Gastroesophageal sphincter (tissue), 3 donors: ENCODE measurements at regions not wholly inside any gene's neighbourhood (a gene's known extent, or its start where the extent isn't known, plus 50 kb on each side); places are given as distances from the start of the nearest gene placed in this dataset.
"Not testable (repeated sequence)": the region's sequence is repeated elsewhere in the genome, so short reads cannot be mapped to it uniquely, and the experiment has no call there.

Experiments used
- POLR2AphosphoS5 ChIP-seq: sonication (generic); formaldehyde crosslinking; IDR thresholded peaks from one replicate; pipeline ENCODE4 v1.6.1; 2017; ENCODE audit warnings: antibody characterized with exemption
- TF ChIP-seq, protein P1 (sequence below), 4 experiments: fragments of 200-600 bp in 2 of 4; fragments of 450-650 bp in 2 of 4; sonication (generic) in 1 of 4; IDR thresholded peaks; one replicate each; pipeline ENCODE4 v1.5.1; 2017 to 2019; ENCODE audit warnings: antibody characterized with exemption in 4 of 4, mild to moderate bottlenecking in 2 of 4, moderate library complexity in 2 of 4

DNA sequence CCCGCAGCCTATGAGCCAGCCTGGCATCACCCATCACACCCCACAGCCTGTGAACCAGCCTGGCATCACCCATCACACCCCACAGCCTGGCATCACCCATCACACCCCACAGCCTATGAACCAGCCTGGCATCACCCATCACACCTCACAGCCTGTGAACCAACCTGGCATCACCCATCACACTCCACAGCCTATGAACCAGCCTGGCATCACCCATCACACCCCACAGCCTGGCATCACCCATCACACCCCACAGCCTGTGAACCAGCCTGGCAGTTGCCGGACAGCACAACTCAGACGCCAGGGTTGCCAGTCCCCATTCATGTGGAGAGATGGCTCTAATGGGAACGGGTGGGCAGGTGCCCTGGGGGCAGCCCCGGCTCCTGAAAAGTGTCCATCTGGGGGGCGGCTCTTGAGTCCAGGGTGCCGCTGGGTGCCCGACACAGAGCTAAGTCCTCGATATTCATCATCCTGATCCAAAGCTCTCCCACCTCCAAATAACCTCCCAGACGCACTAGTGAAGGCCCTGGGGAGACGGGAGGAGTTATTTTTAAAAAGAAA is 116.9 kb upstream of the AFDN start:
- TF ChIP-seq, protein P1, sequence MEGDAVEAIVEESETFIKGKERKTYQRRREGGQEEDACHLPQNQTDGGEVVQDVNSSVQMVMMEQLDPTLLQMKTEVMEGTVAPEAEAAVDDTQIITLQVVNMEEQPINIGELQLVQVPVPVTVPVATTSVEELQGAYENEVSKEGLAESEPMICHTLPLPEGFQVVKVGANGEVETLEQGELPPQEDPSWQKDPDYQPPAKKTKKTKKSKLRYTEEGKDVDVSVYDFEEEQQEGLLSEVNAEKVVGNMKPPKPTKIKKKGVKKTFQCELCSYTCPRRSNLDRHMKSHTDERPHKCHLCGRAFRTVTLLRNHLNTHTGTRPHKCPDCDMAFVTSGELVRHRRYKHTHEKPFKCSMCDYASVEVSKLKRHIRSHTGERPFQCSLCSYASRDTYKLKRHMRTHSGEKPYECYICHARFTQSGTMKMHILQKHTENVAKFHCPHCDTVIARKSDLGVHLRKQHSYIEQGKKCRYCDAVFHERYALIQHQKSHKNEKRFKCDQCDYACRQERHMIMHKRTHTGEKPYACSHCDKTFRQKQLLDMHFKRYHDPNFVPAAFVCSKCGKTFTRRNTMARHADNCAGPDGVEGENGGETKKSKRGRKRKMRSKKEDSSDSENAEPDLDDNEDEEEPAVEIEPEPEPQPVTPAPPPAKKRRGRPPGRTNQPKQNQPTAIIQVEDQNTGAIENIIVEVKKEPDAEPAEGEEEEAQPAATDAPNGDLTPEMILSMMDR (IDR thresholded peaks at IDR 0.05), result not testable (repeated sequence)
- TF ChIP-seq POLR2AphosphoS5, result not testable (repeated sequence)
